CD4-positive, alpha-beta T cell (primary cell): ENCODE measurements at regions not wholly inside any gene's neighbourhood (a gene's known extent, or its start where the extent isn't known, plus 50 kb on each side); places are given as distances from the start of the nearest gene placed in this dataset.

Experiments
- ATAC-seq: fragments of 200-7000 bp; cut with Tn5 transposase; one replicate; pipeline ENCODE4 v1.10.0; 2022; ENCODE audit warnings: mild to moderate bottlenecking; ENCODE audit not compliant: poor library complexity
- CTCF ChIA-PET: fragments of 350-600 bp; sonication (Branson Sonifier 250); formaldehyde crosslinking; loops from one replicate; lab custom pipeline; 2021; ENCODE audit warnings: antibody characterized with exemption, inconsistent platforms; lab: Charles Lee
- POLR2A ChIA-PET: fragments of 350-600 bp; sonication (Branson Sonifier 250); formaldehyde crosslinking; loops from one replicate; lab custom pipeline; 2021; ENCODE audit warnings: antibody characterized with exemption, inconsistent platforms; lab: Charles Lee
- DNase-seq, 14 experiments: peaks; one replicate each; pipeline ENCODE4 v3.0.0-alpha.2; 2013 to 2020; ENCODE audit warnings: mixed read lengths in 2 of 14
- H3K27ac ChIP-seq, 2 donors: one replicate each; pipeline versions ENCODE4 v1.5.1 to v1.7.0; 2013; ENCODE audit warnings: low read length in 2 of 2, low read depth in 1 of 2, mild to moderate bottlenecking in 1 of 2
- H3K27me3 ChIP-seq, 2 experiments: 1 replicate in 1 of 2; 2 replicates in 1 of 2; pipeline versions ENCODE4 v1.6.1 to v1.7.0; 2013; ENCODE audit warnings: low read length in 2 of 2, control low read depth in 1 of 2, mild to moderate bottlenecking in 1 of 2, moderate library complexity in 1 of 2; ENCODE audit not compliant: insufficient read depth in 2 of 2, control insufficient read depth in 1 of 2
- H3K36me3 ChIP-seq: one replicate; pipeline ENCODE4 v1.6.1; 2013; ENCODE audit warnings: low read length, control low read depth; ENCODE audit not compliant: insufficient read depth
- H3K4me1 ChIP-seq: one replicate; pipeline ENCODE4 v1.6.1; 2013; ENCODE audit warnings: low read length, control low read depth; ENCODE audit not compliant: insufficient read depth
- H3K4me3 ChIP-seq: one replicate; pipeline ENCODE4 v1.5.1; 2013; ENCODE audit warnings: mild to moderate bottlenecking, low read length, moderate library complexity
- H3K9me3 ChIP-seq, 2 experiments: 1 replicate in 1 of 2; 2 replicates in 1 of 2; pipeline versions ENCODE4 v1.6.1 to v1.7.0; 2013; ENCODE audit warnings: low read length in 2 of 2, mild to moderate bottlenecking in 2 of 2, control low read depth in 1 of 2, moderate library complexity in 1 of 2; ENCODE audit not compliant: control insufficient read depth in 1 of 2, insufficient read depth in 1 of 2
- H3K27ac Mint-ChIP-seq: one replicate; pipeline ENCODE4 v1.8.0; 2020; ENCODE audit warnings: mixed read lengths
- H3K27me3 Mint-ChIP-seq: one replicate; pipeline ENCODE4 v1.8.0; 2021; ENCODE audit warnings: mixed read lengths
- H3K36me3 Mint-ChIP-seq: one replicate; pipeline ENCODE4 v1.8.0; 2021; ENCODE audit warnings: low read depth, mixed read lengths
- H3K4me1 Mint-ChIP-seq: one replicate; pipeline ENCODE4 v1.8.0; 2021; ENCODE audit warnings: low read depth, mixed read lengths
- H3K4me3 Mint-ChIP-seq: one replicate; pipeline ENCODE4 v1.8.0; 2020; ENCODE audit warnings: mild to moderate bottlenecking, mixed read lengths
- H3K9me3 Mint-ChIP-seq: one replicate; pipeline ENCODE4 v1.8.0; 2020; ENCODE audit warnings: mixed read lengths
- CTCF ChIP-seq: fragments of 200-600 bp; IDR thresholded peaks from one replicate; pipeline ENCODE4 v1.8.0; 2022; ENCODE audit warnings: antibody characterized with exemption, mild to moderate bottlenecking
- intact Hi-C, 2 experiments: fragments of 100-400 bp; cut with DNase I in 1 of 2; cut with micrococcal nuclease in 1 of 2; formaldehyde crosslinking; loops; one replicate each; pipeline versions ENCODE4 v1.15.1 to v1.9.0; 2023 to 2025; cut with DNase I, micrococcal nuclease

DNA sequence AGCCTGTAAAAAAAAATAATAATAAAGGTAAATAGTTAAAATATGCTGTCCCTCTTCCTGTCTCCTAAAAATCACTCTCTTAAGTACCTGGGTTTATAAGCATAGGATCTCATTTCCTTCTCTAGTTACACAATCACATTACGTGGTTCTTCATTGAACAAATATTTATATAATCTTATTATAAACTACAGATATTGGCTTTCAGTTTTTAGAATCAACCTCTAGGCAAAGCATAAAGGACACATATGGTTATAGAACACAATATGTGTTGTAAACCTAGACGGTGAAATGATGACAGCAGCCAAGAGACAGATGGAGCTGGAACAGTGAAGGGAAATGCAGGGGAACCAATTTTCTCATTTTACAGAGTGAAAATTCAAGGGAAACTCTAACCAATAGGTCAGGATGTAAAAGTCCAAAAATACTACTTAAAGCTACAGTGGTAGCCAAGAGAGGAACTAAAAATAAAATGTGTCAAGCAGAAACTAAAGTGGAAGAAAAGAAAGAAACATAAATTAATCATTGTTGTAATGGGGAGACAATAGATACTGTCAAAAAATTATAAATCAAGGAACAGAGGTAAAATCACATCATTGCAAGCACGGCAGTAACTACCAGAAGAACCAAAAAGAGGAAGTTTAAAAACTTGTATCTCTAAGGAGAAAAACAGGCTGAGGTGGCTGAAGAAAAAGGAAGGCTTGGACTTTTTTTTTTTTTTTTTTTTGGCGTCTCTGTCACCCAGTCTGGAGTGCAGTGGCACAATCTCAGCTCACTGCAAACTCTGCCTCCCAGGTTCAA, 82.8 kb upstream of the CDYL start:
- no peak for TF ChIP-seq CTCF
- ChIA-PET POLR2A (no interaction called here), CTCF (no interaction called here)
- Mint-ChIP-seq H3K27ac (no peak overlapping the region), H3K36me3 (no peaks in the 10 kb centered on the region), H3K9me3 (peaks cover 7% of the 10 kb centered on the region), H3K4me1 (no peaks in the 10 kb centered on the region), H3K27me3 (peaks cover 24% of the 10 kb centered on the region), H3K4me3 (no peak overlapping the region)
- Histone ChIP-seq H3K4me1 (no peaks in the 10 kb centered on the region), H3K9me3 (peaks cover 0 to 8% of the 10 kb centered on the region in 2 experiments), H3K27me3 (peaks cover 0 to 3% of the 10 kb centered on the region in 2 experiments), H3K4me3 (no peak overlapping the region), H3K27ac (no peak overlapping the region), H3K36me3 (no peaks in the 10 kb centered on the region)
- ATAC-seq (no peak), DNase-seq (no peak)
- intact Hi-C loops, result no loop called here

GRCh38 chr6:4692664-4693063, 83.5 kb upstream of the CDYL start:
- Histone ChIP-seq H3K36me3 (no peaks in the 10 kb centered on the region), H3K27me3 (peaks cover 0 to 3% of the 10 kb centered on the region in 2 experiments), H3K4me3 (no peak overlapping the region), H3K4me1 (no peaks in the 10 kb centered on the region), H3K9me3 (peaks cover 0 to 8% of the 10 kb centered on the region in 2 experiments), H3K27ac (no peak overlapping the region)
- H3K27ac Mint-ChIP-seq, result no peak overlapping the region
- no peak overlapping the region for H3K4me3 Mint-ChIP-seq
- H3K27me3 Mint-ChIP-seq, result peaks cover 31% of the 10 kb centered on the region
- ChIA-PET POLR2A (no interaction called here), CTCF (no interaction called here)
- no peaks in the 10 kb centered on the region for H3K36me3 Mint-ChIP-seq
- DNase-seq (no peak), ATAC-seq (no peak)
- peaks cover 7% of the 10 kb centered on the region for H3K9me3 Mint-ChIP-seq
- no peak for TF ChIP-seq CTCF
- intact Hi-C loops, result no loop called here
- H3K4me1 Mint-ChIP-seq, result no peaks in the 10 kb centered on the region

- no peak overlapping the region for H3K27ac Mint-ChIP-seq
- H3K36me3 Mint-ChIP-seq, result no peaks in the 10 kb centered on the region
- ATAC-seq (no peak), DNase-seq (peak in 2 of 14 experiments; percentile 42 to 57)
- ChIA-PET CTCF (no interaction called here), POLR2A (no interaction called here)
- Histone ChIP-seq H3K36me3 (no peaks in the 10 kb centered on the region), H3K27me3 (peaks cover 0 to 3% of the 10 kb centered on the region in 2 experiments), H3K4me1 (no peaks in the 10 kb centered on the region), H3K27ac (no peak overlapping the region), H3K9me3 (peaks cover 0 to 8% of the 10 kb centered on the region in 2 experiments), H3K4me3 (no peak overlapping the region)
- intact Hi-C loops, result no loop called here
- no peaks in the 10 kb centered on the region for H3K4me1 Mint-ChIP-seq
- no peak overlapping the region for H3K4me3 Mint-ChIP-seq
- peaks cover 5% of the 10 kb centered on the region for H3K9me3 Mint-ChIP-seq
- peaks cover 33% of the 10 kb centered on the region for H3K27me3 Mint-ChIP-seq
- TF ChIP-seq CTCF, result no peak
Measured at GRCh38 chr6:4687989-4688947, 87.9 kb upstream of the CDYL start.
